K562 (cell line): ENCODE measurements at regions not wholly inside any gene's neighbourhood (a gene's known extent, or its start where the extent isn't known, plus 50 kb on each side); places are given as distances from the start of the nearest gene placed in this dataset.

Experiments used
- FOXA1 ChIP-seq: fragments of 450-650 bp; IDR thresholded peaks from 2 replicates; pipeline ENCODE4 v1.6.1; 2016; ENCODE audit warnings: mild to moderate bottlenecking, borderline replicate concordance
- HDAC6 ChIP-seq: IDR thresholded peaks from 2 replicates; pipeline ENCODE4 v1.6.1; 2012; ENCODE audit warnings: low read depth, mild to moderate bottlenecking, control low read depth, inconsistent platforms, low read length, moderate library complexity
- POLR2A ChIP-seq: fragments of 450-650 bp; conservative IDR thresholded peaks from 2 replicates; pipeline ENCODE4 v1.6.1; 2016
- POLR2AphosphoS2 ChIP-seq: IDR thresholded peaks from 2 replicates; pipeline ENCODE4 v1.6.1; 2012; ENCODE audit warnings: low read length, improper control_type of control experiment
- TAF7 ChIP-seq: fragments of 450-650 bp; IDR thresholded peaks from 2 replicates; pipeline ENCODE4 v1.6.1; 2016; ENCODE audit warnings: missing genetic modification characterization, missing compliant biosample characterization
- TCF7L2 ChIP-seq: fragments of 150-350 bp; IDR thresholded peaks from 2 replicates; pipeline ENCODE4 v1.6.1; 2016; ENCODE audit warnings: low read depth, mild to moderate bottlenecking, low read length, moderate library complexity
- ZNF695 ChIP-seq: fragments of 450-650 bp; formaldehyde crosslinking; IDR thresholded peaks from 2 replicates; pipeline ENCODE4 v1.4.0; 2020; ENCODE audit warnings: mild to moderate bottlenecking, moderate library complexity
- TF ChIP-seq, protein P1 (sequence below), 2 experiments: fragments of 450-650 bp; formaldehyde crosslinking in 1 of 2; IDR thresholded peaks; 2 replicates each; pipeline versions ENCODE4 v1.4.0 to v1.6.1; 2014 to 2020; ENCODE audit warnings: mild to moderate bottlenecking in 2 of 2, borderline replicate concordance in 1 of 2, low read depth in 1 of 2
- TF ChIP-seq, protein P2 (sequence below): fragments of 250-450 bp; sonication (Bioruptor Pico); IDR thresholded peaks from 2 replicates; pipeline ENCODE4 v1.4.0; 2020; ENCODE audit warnings: mild to moderate bottlenecking, moderate library complexity

DNA sequence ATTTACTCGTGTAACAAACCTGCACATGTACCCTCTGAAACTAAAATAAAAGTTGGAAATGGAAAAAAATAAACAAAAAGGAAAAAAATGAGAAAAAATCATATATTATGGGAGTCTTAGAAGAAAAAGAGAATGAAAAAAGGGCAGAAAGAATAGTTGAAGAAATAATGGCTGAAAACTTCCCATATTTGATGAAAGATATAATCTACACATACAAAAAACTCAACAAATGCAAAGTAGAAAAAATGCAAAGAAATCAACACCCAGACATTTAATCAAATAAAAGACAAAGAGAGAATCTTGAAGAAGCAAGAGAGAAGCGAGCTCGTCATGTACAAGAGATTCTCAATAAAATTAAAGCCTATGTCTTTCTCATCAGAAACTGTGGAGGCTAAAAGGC lies 73.8 kb downstream of the SLC25A46 start:
- TF ChIP-seq, protein P1, sequence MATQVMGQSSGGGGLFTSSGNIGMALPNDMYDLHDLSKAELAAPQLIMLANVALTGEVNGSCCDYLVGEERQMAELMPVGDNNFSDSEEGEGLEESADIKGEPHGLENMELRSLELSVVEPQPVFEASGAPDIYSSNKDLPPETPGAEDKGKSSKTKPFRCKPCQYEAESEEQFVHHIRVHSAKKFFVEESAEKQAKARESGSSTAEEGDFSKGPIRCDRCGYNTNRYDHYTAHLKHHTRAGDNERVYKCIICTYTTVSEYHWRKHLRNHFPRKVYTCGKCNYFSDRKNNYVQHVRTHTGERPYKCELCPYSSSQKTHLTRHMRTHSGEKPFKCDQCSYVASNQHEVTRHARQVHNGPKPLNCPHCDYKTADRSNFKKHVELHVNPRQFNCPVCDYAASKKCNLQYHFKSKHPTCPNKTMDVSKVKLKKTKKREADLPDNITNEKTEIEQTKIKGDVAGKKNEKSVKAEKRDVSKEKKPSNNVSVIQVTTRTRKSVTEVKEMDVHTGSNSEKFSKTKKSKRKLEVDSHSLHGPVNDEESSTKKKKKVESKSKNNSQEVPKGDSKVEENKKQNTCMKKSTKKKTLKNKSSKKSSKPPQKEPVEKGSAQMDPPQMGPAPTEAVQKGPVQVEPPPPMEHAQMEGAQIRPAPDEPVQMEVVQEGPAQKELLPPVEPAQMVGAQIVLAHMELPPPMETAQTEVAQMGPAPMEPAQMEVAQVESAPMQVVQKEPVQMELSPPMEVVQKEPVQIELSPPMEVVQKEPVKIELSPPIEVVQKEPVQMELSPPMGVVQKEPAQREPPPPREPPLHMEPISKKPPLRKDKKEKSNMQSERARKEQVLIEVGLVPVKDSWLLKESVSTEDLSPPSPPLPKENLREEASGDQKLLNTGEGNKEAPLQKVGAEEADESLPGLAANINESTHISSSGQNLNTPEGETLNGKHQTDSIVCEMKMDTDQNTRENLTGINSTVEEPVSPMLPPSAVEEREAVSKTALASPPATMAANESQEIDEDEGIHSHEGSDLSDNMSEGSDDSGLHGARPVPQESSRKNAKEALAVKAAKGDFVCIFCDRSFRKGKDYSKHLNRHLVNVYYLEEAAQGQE (IDR thresholded peaks at IDR 0.05; ENCODE audit: borderline replicate concordance): no peak
- TF ChIP-seq, protein P1 (CRISPR knock-in tag; IDR thresholded peaks at IDR 0.05; ENCODE audit: low read depth): no peak
- no peak for TF ChIP-seq TCF7L2
- no peak for TF ChIP-seq FOXA1
- TF ChIP-seq POLR2AphosphoS2: no peak
- no peak for TF ChIP-seq TAF7 (tag)
- TF ChIP-seq POLR2A: no peak
- no peak for TF ChIP-seq HDAC6
- TF ChIP-seq ZNF695: no peak
- TF ChIP-seq, protein P2, sequence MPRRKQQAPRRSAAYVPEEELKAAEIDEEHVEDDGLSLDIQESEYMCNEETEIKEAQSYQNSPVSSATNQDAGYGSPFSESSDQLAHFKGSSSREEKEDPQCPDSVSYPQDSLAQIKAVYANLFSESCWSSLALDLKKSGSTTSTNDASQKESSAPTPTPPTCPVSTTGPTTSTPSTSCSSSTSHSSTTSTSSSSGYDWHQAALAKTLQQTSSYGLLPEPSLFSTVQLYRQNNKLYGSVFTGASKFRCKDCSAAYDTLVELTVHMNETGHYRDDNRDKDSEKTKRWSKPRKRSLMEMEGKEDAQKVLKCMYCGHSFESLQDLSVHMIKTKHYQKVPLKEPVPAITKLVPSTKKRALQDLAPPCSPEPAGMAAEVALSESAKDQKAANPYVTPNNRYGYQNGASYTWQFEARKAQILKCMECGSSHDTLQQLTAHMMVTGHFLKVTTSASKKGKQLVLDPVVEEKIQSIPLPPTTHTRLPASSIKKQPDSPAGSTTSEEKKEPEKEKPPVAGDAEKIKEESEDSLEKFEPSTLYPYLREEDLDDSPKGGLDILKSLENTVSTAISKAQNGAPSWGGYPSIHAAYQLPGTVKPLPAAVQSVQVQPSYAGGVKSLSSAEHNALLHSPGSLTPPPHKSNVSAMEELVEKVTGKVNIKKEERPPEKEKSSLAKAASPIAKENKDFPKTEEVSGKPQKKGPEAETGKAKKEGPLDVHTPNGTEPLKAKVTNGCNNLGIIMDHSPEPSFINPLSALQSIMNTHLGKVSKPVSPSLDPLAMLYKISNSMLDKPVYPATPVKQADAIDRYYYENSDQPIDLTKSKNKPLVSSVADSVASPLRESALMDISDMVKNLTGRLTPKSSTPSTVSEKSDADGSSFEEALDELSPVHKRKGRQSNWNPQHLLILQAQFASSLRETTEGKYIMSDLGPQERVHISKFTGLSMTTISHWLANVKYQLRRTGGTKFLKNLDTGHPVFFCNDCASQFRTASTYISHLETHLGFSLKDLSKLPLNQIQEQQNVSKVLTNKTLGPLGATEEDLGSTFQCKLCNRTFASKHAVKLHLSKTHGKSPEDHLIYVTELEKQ (CRISPR knock-in tag): no peak
